A172 (cell line): ENCODE measurements at regions not wholly inside any gene's neighbourhood (a gene's known extent, or its start where the extent isn't known, plus 50 kb on each side); places are given as distances from the start of the nearest gene placed in this dataset.

Source experiments
- DNase-seq: peaks from one replicate; pipeline ENCODE4 v3.0.0-alpha.2; 2015; ENCODE audit warnings: low spot score

- DNase-seq, result no peak
Measured at GRCh38 chr15:62834686-62835329, 207.7 kb upstream of the TPM1 start.

GRCh38 chr15:62835351-62835750 lies 207.2 kb upstream of the TPM1 start:
- DNase-seq, result no peak

- no peak for DNase-seq
Measured at GRCh38 chr15:62835762-62836161, 206.8 kb upstream of the TPM1 start.

DNA sequence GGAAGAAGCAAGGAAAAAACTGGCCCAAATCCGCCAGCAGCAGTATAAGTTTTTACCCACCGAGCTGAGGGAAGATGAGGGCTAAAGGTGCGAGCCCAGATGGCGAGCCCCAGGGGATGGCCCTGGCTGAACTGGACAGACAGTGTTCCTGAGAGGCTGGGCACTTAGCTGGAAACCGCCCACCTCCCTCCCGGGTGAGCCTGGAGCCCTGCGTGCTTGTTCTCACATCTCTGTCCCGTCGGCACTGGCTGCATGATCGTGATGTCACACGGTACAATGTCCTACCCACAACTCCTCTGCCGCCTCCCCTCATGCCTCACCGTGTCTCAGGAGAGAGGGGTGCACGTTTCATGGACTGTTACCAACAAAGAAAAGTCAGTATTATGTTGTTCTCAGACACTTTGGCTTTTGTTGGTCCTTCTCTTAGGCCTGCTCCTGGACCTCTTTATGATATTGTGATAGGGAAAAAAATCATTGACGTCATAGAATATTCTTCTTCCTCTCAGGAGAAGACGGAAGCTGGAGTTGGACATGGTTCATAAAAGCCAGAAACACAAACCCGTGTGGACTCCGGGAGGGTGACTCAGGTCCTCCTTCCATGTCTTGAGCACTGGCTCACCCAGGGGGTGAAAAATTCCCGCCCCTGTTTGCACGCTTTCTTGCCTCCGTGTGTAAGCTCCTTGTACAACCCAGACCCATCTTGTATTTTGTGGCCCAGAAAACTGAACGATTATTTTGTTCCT lies 201.8 kb upstream of the TPM1 start:
- DNase-seq, result no peak

DNA sequence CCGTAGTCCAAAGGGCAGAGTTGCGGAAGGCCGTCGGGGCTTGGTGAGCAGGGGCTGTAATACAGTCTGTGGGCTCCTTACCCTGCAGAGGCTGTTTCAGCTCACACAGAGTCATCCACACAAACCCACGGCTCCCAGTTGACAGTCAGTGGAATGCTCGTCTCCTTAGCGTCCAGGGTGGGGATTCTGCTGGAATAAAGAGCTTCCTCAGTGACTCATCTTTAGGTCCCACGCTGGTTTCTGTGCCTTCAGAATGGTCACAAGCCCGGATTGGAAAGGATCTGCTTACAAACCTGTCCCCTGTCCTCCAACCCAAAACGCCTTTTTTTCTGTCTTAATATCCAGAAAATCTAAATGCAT lies 201.3 kb upstream of the TPM1 start:
- DNase-seq, result peak; percentile 62

- DNase-seq, result no peak
Measured at GRCh38 chr15:62841891-62842559, 200.5 kb upstream of the TPM1 start.

DNA sequence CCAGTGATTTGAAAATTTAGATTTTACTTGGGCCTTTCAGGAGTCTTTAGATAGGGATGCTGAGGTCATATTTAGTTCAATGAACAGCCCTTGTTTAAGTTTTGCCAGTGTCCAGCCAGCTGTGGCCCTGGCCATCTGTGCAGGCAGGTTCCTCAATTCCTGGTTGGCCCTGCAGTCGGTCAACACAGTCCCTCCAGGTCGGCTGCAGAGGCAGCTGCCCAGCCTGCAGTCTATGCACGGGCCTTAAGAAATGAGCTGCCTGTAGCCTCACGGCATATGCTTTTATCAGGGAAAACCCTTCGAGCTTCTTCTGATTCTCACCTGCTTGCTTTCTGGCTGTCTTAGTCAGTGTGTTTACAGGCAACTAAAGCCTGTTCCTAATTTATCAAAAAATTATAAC lies 199.2 kb upstream of the TPM1 start:
- no peak for DNase-seq

GRCh38 chr15:62844564-62845240 lies 197.8 kb upstream of the TPM1 start:
- DNase-seq, result no peak

- peak; percentile 85 for DNase-seq
Measured at GRCh38 chr15:62845241-62846126, 197.1 kb upstream of the TPM1 start.

DNA sequence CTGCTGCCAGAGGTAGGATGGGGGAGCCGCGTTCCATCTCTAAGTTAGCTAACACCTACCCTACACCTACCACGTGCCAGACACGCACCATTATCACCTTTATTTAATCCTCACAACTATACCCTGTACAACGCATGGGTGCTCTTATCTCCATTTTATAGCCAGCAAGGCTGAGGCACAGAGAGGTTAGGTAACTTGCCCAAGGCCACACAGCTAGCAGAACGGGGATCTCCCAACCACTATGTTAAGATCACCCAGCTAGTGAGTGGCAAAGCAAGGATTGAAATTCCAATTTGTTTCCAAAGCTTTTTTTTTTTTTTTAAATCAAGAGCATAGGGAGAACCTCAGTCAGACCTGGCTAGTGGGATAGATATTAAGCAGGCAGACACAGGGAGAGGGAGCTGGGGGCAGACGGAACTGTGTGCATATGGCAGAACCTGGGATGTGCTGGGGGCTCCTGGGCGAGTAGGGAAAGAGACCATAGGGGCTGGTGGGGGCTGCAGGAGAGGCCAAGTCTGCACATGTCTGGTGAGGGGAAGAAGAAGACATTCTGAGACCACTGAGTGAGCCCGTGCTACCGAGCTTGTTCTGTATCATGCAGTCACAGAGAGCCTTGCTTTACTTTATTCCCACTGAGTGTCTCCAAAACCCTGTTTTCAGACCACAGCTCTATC lies 196.3 kb upstream of the TPM1 start:
- DNase-seq, result no peak

- DNase-seq, result no peak
Measured at GRCh38 chr15:62846805-62847495, 195.6 kb upstream of the TPM1 start.

DNA sequence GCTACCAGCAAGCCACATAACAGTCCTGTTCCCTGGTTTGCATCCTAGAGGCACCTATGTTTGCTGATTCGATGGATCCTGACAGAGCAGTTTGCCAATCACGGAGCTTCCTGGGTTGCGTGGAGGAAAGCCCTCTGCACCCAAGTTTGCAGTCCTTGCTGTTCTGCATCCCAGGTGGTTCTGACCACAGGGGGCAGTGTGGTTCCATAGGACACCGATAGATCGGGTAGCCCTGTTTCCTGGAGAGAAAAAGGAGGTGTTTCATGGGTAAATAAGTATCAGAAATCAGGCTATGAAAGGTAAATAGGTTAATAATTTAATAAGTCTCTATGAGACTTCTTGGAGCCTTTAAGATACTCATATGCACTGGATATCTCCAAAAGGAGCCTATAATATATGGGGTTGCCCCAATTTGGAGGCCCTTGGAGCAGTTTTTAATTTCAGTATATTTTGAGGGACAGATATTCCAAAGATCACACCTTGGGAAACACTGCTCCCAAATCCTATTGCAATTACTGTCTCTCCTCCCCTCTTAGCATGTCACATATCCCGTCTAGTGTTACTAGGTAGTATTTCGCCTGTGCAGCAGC lies 194.6 kb upstream of the TPM1 start:
- peak; percentile 56 for DNase-seq

GRCh38 chr15:62848632-62849050 lies 193.9 kb upstream of the TPM1 start:
- DNase-seq, result peak; percentile 27

GRCh38 chr15:62849316-62850106 lies 193.0 kb upstream of the TPM1 start:
- no peak for DNase-seq

DNA sequence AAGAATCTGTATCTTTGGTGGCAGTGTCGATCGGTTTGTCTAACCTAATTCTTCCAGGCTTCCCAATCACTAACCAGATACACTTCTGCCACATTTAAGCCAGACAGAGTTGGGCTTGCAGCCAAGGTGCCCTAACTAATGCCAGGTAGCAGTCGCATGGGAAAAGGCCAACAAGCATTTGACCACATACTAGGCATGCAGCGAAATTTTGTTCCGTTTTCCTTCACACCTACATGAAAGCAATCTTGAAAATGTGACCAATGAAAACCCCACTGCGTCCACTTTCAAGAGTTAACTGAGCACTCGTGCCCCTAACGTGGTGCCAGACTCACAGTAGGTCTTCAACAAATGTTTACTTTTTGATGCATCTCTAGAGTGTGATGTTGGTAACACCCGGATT lies 192.2 kb upstream of the TPM1 start:
- peak; percentile 42 for DNase-seq

- peak; percentile 93 for DNase-seq
Measured at GRCh38 chr15:62850791-62851291, 191.7 kb upstream of the TPM1 start.

GRCh38 chr15:62853114-62853840 lies 189.3 kb upstream of the TPM1 start:
- no peak for DNase-seq

DNA sequence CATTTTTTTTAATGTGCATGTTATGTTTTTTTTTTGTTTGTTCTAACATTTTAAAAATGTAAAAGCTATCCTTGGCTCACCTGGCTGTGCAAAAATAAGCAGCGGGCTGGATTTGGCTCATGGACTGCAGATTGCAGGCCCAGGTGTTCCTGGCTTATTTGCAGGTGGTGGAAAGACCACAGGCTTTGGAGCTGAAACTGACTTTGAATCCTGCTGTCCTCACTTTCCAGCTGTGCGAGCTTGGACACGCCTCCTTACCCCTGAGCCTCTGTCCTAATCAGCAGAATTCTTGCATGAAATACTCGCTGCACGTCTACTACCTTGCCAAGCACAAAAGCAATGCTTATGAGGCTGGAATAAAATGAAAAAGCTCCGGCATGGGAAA lies 188.7 kb upstream of the TPM1 start:
- no peak for DNase-seq
